PC-3 (cell line): ENCODE measurements at regions not wholly inside any gene's neighbourhood (a gene's known extent, or its start where the extent isn't known, plus 50 kb on each side); places are given as distances from the start of the nearest gene placed in this dataset.

Experiments used
- EZH2 ChIP-seq: fragments of 300-600 bp; sonication (generic); IDR thresholded peaks from one replicate; pipeline ENCODE4 v1.6.1; 2017; ENCODE audit warnings: antibody characterized with exemption, mild to moderate bottlenecking, low read length; ENCODE audit not compliant: unreplicated experiment
- EZH2phosphoT487 ChIP-seq: fragments of 300-600 bp; sonication (generic); IDR thresholded peaks from 2 replicates; pipeline ENCODE4 v1.6.1; 2018; ENCODE audit warnings: mild to moderate bottlenecking, antibody characterized with exemption, low read length, borderline replicate concordance
- TF ChIP-seq, protein P1 (sequence below): fragments of 300-600 bp; sonication (generic); conservative IDR thresholded peaks from 2 replicates; pipeline ENCODE4 v1.5.1; 2017; ENCODE audit warnings: antibody characterized with exemption, low read depth, mild to moderate bottlenecking, low read length

- TF ChIP-seq EZH2 (no peak), EZH2phosphoT487 (no peak)
- TF ChIP-seq, protein P1, sequence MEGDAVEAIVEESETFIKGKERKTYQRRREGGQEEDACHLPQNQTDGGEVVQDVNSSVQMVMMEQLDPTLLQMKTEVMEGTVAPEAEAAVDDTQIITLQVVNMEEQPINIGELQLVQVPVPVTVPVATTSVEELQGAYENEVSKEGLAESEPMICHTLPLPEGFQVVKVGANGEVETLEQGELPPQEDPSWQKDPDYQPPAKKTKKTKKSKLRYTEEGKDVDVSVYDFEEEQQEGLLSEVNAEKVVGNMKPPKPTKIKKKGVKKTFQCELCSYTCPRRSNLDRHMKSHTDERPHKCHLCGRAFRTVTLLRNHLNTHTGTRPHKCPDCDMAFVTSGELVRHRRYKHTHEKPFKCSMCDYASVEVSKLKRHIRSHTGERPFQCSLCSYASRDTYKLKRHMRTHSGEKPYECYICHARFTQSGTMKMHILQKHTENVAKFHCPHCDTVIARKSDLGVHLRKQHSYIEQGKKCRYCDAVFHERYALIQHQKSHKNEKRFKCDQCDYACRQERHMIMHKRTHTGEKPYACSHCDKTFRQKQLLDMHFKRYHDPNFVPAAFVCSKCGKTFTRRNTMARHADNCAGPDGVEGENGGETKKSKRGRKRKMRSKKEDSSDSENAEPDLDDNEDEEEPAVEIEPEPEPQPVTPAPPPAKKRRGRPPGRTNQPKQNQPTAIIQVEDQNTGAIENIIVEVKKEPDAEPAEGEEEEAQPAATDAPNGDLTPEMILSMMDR: no peak
These were observed 190.4 kb upstream of the CCDC150 start for GRCh38 chr2:196449083-196449482.
